IMR-90 (cell line): ENCODE measurements at regions not wholly inside any gene's neighbourhood (a gene's known extent, or its start where the extent isn't known, plus 50 kb on each side); places are given as distances from the start of the nearest gene placed in this dataset.
"Not testable (repeated sequence)": the region's sequence is repeated elsewhere in the genome, so short reads cannot be mapped to it uniquely, and the experiment has no call there.

Source experiments
- ATAC-seq: fragments of 200-7000 bp; cut with Tn5 transposase; 2 replicates; pipeline ENCODE4 v1.9.1; 2020; ENCODE audit warnings: low read depth, mild to moderate bottlenecking, moderate library complexity
- BruUV-seq: library from RNA; stranded (reverse); fragments of 400-500 nt; replicated peaks from 2 replicates; lab custom pipeline; 2021; lab: Mats Ljungman, UMichigan
- CTCF ChIA-PET: fragments of 300-600 bp; formaldehyde crosslinking; extraction: SDS; loops from one replicate; lab custom pipeline; 2021; ENCODE audit warnings: antibody characterized with exemption; lab: Yijun Ruan, JAX
- POLR2A ChIA-PET: fragments of 300-600 bp; sonication (Branson Sonifier 250); formaldehyde crosslinking; loops from one replicate; lab custom pipeline; 2022; ENCODE audit warnings: antibody characterized with exemption; ENCODE audit not compliant: unreplicated experiment; lab: Charles Lee
- DNase-seq: peaks from one replicate; pipeline ENCODE4 v3.0.0; 2013
- H2AFZ ChIP-seq: replicated peaks from 2 replicates; pipeline ENCODE3; 2013; ENCODE audit warnings: low read length, mild to moderate bottlenecking; ENCODE audit not compliant: poor library complexity
- H2AK5ac ChIP-seq: 2 replicates; pipeline ENCODE4 v1.6.1; 2013; ENCODE audit warnings: low read depth, low read length, inconsistent platforms
- H2AK9ac ChIP-seq: replicated peaks from 2 replicates; pipeline ENCODE3; 2013; ENCODE audit warnings: mild to moderate bottlenecking, low read depth, low read length, moderate library complexity; ENCODE audit not compliant: poor library complexity
- H2BK120ac ChIP-seq: 2 replicates; pipeline ENCODE4 v1.6.1; 2013; ENCODE audit warnings: low read depth, low read length, inconsistent platforms
- H2BK15ac ChIP-seq: 3 replicates; pipeline ENCODE4 v1.6.1; 2013; ENCODE audit warnings: low read depth, low read length, inconsistent platforms
- H2BK20ac ChIP-seq: 2 replicates; pipeline ENCODE4 v1.6.1; 2013; ENCODE audit warnings: low read depth, mild to moderate bottlenecking, inconsistent platforms, low read length, moderate library complexity
- H2BK5ac ChIP-seq: 2 replicates; pipeline ENCODE4 v1.6.1; 2013; ENCODE audit warnings: mild to moderate bottlenecking, low read depth, low read length, inconsistent platforms; ENCODE audit not compliant: poor library complexity, severe bottlenecking
- H3K14ac ChIP-seq: replicated peaks from 2 replicates; pipeline ENCODE4 v1.6.1; 2013; ENCODE audit warnings: low read depth, low read length, inconsistent platforms
- H3K18ac ChIP-seq: 2 replicates; pipeline ENCODE4 v1.6.1; 2013; ENCODE audit warnings: low read depth, low read length, control low read depth
- H3K23ac ChIP-seq: 2 replicates; pipeline ENCODE4 v1.6.1; 2013; ENCODE audit warnings: low read depth, low read length, inconsistent platforms
- H3K27ac ChIP-seq: 2 replicates; pipeline ENCODE4 v1.5.1; 2013; ENCODE audit warnings: mild to moderate bottlenecking, control low read depth, low read length; ENCODE audit not compliant: insufficient read depth
- H3K27me3 ChIP-seq: 2 replicates; pipeline ENCODE4 v1.6.1; 2013; ENCODE audit warnings: low read length; ENCODE audit not compliant: control insufficient read depth, insufficient read depth
- H3K36me3 ChIP-seq: 2 replicates; pipeline ENCODE4 v1.6.1; 2013; ENCODE audit warnings: low read length, mixed read lengths; ENCODE audit not compliant: control insufficient read depth, insufficient read depth
- H3K4ac ChIP-seq: 2 replicates; pipeline ENCODE4 v1.6.1; 2013; ENCODE audit warnings: low read depth, low read length, inconsistent platforms
- H3K4me1 ChIP-seq: 2 replicates; pipeline ENCODE4 v1.6.1; 2013; ENCODE audit warnings: low read length, mixed read lengths; ENCODE audit not compliant: control insufficient read depth, insufficient read depth
- H3K4me2 ChIP-seq: 2 replicates; pipeline ENCODE4 v1.6.1; 2013; ENCODE audit warnings: low read depth, mild to moderate bottlenecking, control low read depth, low read length, moderate library complexity
- H3K4me3 ChIP-seq: 2 replicates; pipeline ENCODE4 v1.5.1; 2013; ENCODE audit warnings: low read depth, mild to moderate bottlenecking, control low read depth, low read length, moderate library complexity; ENCODE audit not compliant: insufficient read depth
- H3K56ac ChIP-seq: 2 replicates; pipeline ENCODE4 v1.6.1; 2013; ENCODE audit warnings: low read length, inconsistent platforms; ENCODE audit not compliant: insufficient read depth; ENCODE audit errors: extremely low read depth
- H3K79me1 ChIP-seq, 2 experiments: 2 replicates each; pipeline ENCODE4 v1.6.1; 2013; ENCODE audit warnings: low read length in 2 of 2, inconsistent platforms in 1 of 2, low read depth in 1 of 2
- H3K9ac ChIP-seq: 2 replicates; pipeline ENCODE4 v1.6.1; 2013; ENCODE audit warnings: low read depth, low read length, control low read depth
- H3K9me1 ChIP-seq: 2 replicates; pipeline ENCODE4 v1.6.1; 2013; ENCODE audit warnings: low read length, inconsistent platforms; ENCODE audit not compliant: insufficient read depth
- H3K9me3 ChIP-seq: 2 replicates; pipeline ENCODE4 v1.6.1; 2013; ENCODE audit warnings: low read length; ENCODE audit not compliant: control insufficient read depth, insufficient read depth
- H4K20me1 ChIP-seq: 2 replicates; pipeline ENCODE4 v1.6.1; 2013; ENCODE audit warnings: low read length, inconsistent platforms; ENCODE audit not compliant: insufficient read depth
- H4K5ac ChIP-seq: 2 replicates; pipeline ENCODE4 v1.6.1; 2013; ENCODE audit warnings: mild to moderate bottlenecking, low read depth, low read length, control low read depth
- H4K8ac ChIP-seq, 2 experiments: 2 replicates each; pipeline ENCODE4 v1.6.1; 2013; ENCODE audit warnings: low read depth in 2 of 2, low read length in 2 of 2, control low read depth in 1 of 2, inconsistent platforms in 1 of 2
- H4K91ac ChIP-seq: 2 replicates; pipeline ENCODE4 v1.6.1; 2013; ENCODE audit warnings: low read depth, low read length, inconsistent platforms; ENCODE audit not compliant: insufficient read depth
- WGBS, 2 experiments: methylation state at CpG; one replicate each; pipeline versions ENCODE4 v1.1.5 to v1.1.7; 2013; ENCODE audit warnings: missing lambda C conversion rate in 2 of 2; ENCODE audit not compliant: insufficient read length in 1 of 2; ENCODE audit errors: extremely low coverage in 2 of 2; 5-methylcytosine and 5-hydroxymethylcytosine counted together
- dilution Hi-C: fragments of 300-500 bp; cut with HindIII; formaldehyde crosslinking; loops from one replicate; pipeline ENCODE4 v1.14.3; 2018; ENCODE audit warnings: low sequenced_read_pairs; ENCODE audit not compliant: unreplicated experiment
- in situ Hi-C: fragments of 300-500 bp; cut with MboI; formaldehyde crosslinking; loops from 3 replicates; pipeline ENCODE4 v1.14.3; 2019; ENCODE audit warnings: low sequenced_read_pairs, inconsistent platforms, mixed read lengths
- intact Hi-C: fragments of 100-400 bp; cut with micrococcal nuclease; formaldehyde crosslinking; loops from 2 replicates; pipeline ENCODE4 v1.10.0; 2022

GRCh38 chr1:220475608-220476007 is 52.3 kb upstream of the MARK1 start:
- H3K14ac ChIP-seq, ATAC-seq, H3K27ac ChIP-seq, H2BK15ac ChIP-seq, BruUV-seq, H4K5ac ChIP-seq, H3K9ac ChIP-seq, H3K4me3 ChIP-seq, H3K4ac ChIP-seq, H2BK5ac ChIP-seq, H3K9me3 ChIP-seq, H3K27me3 ChIP-seq, H2AFZ ChIP-seq, H3K9me1 ChIP-seq, CTCF ChIA-PET, H4K8ac ChIP-seq, intact Hi-C loops, H3K4me2 ChIP-seq, H3K79me1 ChIP-seq, H3K56ac ChIP-seq, H4K91ac ChIP-seq, dilution Hi-C loops, POLR2A ChIA-PET, H3K18ac ChIP-seq, H2AK9ac ChIP-seq, H4K20me1 ChIP-seq, H3K23ac ChIP-seq, DNase-seq, H2BK120ac ChIP-seq, H3K36me3 ChIP-seq, in situ Hi-C loops, H2AK5ac ChIP-seq, H2BK20ac ChIP-seq, H3K4me1 ChIP-seq: not testable (repeated sequence)
- WGBS, 2 experiments, result 80% methylated on average over 2 of the region's 35 CpGs; no CpG with 5 or more reads in 1 of the 2 experiments

DNA sequence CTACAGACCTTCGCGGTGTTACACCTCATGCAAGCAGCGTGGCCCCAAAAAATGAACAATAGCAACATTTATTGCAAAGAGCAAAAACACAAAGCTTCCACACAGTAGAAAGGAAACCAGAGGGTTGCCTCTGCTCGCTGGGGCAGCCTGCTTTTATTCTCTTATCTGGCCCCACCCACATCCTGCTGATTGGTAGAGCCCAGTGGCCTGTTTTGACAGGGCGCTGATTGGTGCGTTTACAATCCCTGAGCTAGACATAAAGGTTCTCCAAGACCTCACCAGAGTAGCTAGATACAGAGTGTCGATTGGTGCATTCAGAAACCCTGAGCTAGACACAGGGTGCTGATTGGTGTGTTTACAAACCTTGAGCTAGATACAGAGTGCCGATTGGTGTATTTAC is 52.8 kb upstream of the MARK1 start:
- dilution Hi-C loops, H3K79me1 ChIP-seq, H3K27ac ChIP-seq, in situ Hi-C loops, H3K36me3 ChIP-seq, H2BK15ac ChIP-seq, H3K18ac ChIP-seq, H3K4me1 ChIP-seq, H3K56ac ChIP-seq, H3K23ac ChIP-seq, POLR2A ChIA-PET, CTCF ChIA-PET, H4K91ac ChIP-seq, H2BK20ac ChIP-seq, H4K8ac ChIP-seq, H4K5ac ChIP-seq, H3K14ac ChIP-seq, intact Hi-C loops, H3K4ac ChIP-seq, ATAC-seq, H3K27me3 ChIP-seq, BruUV-seq, H2AFZ ChIP-seq, H3K9me1 ChIP-seq, H3K9ac ChIP-seq, H2AK9ac ChIP-seq, H3K4me3 ChIP-seq, H2BK5ac ChIP-seq, DNase-seq, H3K9me3 ChIP-seq, H4K20me1 ChIP-seq, H3K4me2 ChIP-seq, H2AK5ac ChIP-seq, H2BK120ac ChIP-seq: not testable (repeated sequence)
- no CpG with 5 or more reads among the region's 8 CpGs for WGBS, 2 experiments
